Tibial artery (tissue), 4 donors: ENCODE measurements at regions not wholly inside any gene's neighbourhood (a gene's known extent, or its start where the extent isn't known, plus 50 kb on each side); places are given as distances from the start of the nearest gene placed in this dataset.

Source experiments
- DNase-seq, 2 donors: peaks; one replicate each; pipeline ENCODE4 v3.0.0-alpha.2; 2019
- H3K27ac ChIP-seq, 2 donors: fragments of 200-600 bp; sonication (generic) in 1 of 2; 1 replicate in 1 of 2; 2 replicates in 1 of 2; pipeline ENCODE4 v1.5.1; 2018 to 2019; ENCODE audit warnings: mild to moderate bottlenecking in 1 of 2
- H3K27me3 ChIP-seq, 2 donors: fragments of 200-600 bp; sonication (generic) in 1 of 2; one replicate each; pipeline versions ENCODE4 v1.5.1 to v1.6.0; 2016 to 2019
- H3K36me3 ChIP-seq, 3 donors: fragments of 200-600 bp; sonication (generic) in 2 of 3; one replicate each; pipeline ENCODE4 v1.5.1; 2016 to 2019; ENCODE audit warnings: mild to moderate bottlenecking in 2 of 3
- H3K4me1 ChIP-seq, 4 donors: fragments of 200-600 bp; sonication (generic) in 2 of 4; 1 replicate in 3 of 4; 2 replicates in 1 of 4; pipeline ENCODE4 v1.5.1; 2016 to 2019
- H3K4me3 ChIP-seq, 2 donors: fragments of 200-600 bp; sonication (generic) in 1 of 2; 1 replicate in 1 of 2; 2 replicates in 1 of 2; pipeline ENCODE4 v1.5.1; 2018 to 2019; ENCODE audit warnings: mild to moderate bottlenecking in 2 of 2
- H3K9me3 ChIP-seq, 3 donors: fragments of 200-600 bp; sonication (generic) in 1 of 3; one replicate each; pipeline ENCODE4 v1.5.1; 2016 to 2019
- intact Hi-C: fragments of 100-400 bp; cut with DNase I; formaldehyde crosslinking; loops from one replicate; pipeline ENCODE4 v1.15.0; 2023; ENCODE audit warnings: low total_unique reads
- TF ChIP-seq, protein P1 (sequence below), 2 experiments: fragments of 200-600 bp in 1 of 2; fragments of 450-650 bp in 1 of 2; IDR thresholded peaks; one replicate each; pipeline ENCODE4 v1.5.1; 2017 to 2019; ENCODE audit warnings: antibody characterized with exemption in 2 of 2, mild to moderate bottlenecking in 1 of 2, moderate library complexity in 1 of 2

DNA sequence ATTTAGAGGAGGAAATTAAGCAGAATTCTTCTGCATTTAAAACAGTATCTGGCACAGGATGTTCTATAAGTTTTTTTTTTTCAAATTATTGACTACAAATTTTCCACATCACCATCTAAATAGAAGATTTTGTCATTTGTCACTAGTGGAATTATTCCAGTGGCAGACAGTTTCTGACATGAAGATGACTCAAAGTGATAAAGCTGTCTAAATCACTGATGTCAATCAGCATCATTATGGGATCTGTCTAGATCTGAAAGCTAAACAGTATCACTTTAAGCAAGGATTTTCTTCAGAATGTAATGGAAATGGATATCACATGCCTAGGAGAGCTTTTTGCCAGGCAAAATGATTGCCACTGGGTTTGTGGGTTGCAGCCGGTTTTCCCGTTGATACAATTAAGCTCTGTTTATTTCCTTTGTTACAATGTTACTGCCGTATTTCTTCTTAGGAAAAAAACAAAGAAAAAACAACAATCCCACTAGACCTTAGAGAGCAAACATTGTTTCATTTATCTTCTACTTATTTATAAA, 1657.0 kb upstream of the PRR20A start:
- Histone ChIP-seq H3K9me3 (no peaks in the 10 kb centered on the region), H3K36me3 (no peaks in the 10 kb centered on the region), H3K27me3 (no peaks in the 10 kb centered on the region), H3K4me1 (no peaks in the 10 kb centered on the region), H3K4me3 (no peak overlapping the region), H3K27ac (no peak overlapping the region)
- TF ChIP-seq, protein P1, sequence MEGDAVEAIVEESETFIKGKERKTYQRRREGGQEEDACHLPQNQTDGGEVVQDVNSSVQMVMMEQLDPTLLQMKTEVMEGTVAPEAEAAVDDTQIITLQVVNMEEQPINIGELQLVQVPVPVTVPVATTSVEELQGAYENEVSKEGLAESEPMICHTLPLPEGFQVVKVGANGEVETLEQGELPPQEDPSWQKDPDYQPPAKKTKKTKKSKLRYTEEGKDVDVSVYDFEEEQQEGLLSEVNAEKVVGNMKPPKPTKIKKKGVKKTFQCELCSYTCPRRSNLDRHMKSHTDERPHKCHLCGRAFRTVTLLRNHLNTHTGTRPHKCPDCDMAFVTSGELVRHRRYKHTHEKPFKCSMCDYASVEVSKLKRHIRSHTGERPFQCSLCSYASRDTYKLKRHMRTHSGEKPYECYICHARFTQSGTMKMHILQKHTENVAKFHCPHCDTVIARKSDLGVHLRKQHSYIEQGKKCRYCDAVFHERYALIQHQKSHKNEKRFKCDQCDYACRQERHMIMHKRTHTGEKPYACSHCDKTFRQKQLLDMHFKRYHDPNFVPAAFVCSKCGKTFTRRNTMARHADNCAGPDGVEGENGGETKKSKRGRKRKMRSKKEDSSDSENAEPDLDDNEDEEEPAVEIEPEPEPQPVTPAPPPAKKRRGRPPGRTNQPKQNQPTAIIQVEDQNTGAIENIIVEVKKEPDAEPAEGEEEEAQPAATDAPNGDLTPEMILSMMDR (IDR thresholded peaks at IDR 0.05): no peak
- intact Hi-C loops: no loop called here
- DNase-seq: no peak

DNA sequence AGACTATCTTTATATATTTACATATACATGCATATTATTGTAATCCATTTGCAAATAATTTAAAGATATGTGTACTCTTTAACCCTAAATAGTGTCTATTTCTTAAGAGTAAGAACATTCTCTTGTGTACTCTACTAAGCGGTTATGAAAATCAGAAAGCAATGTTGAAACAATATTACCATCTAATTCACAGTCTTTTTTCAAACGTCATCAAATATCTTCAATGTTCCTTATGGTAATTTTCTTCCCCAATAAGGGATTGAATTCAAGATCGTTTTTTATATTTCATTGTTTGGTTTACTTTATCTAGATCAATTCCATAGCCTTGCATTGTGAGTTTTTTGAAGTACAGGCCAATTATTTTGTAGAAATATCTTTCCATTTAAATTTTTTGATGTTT, 1647.4 kb upstream of the PRR20A start:
- H3K4me3 ChIP-seq: no peak overlapping the region
- no peak for DNase-seq
- H3K36me3 ChIP-seq: no peaks in the 10 kb centered on the region
- no peaks in the 10 kb centered on the region for H3K4me1 ChIP-seq
- no peaks in the 10 kb centered on the region for H3K9me3 ChIP-seq
- TF ChIP-seq, protein P1 (IDR thresholded peaks at IDR 0.05): no peak
- intact Hi-C loops: no loop called here
- H3K27me3 ChIP-seq: no peaks in the 10 kb centered on the region
- H3K27ac ChIP-seq: no peak overlapping the region

DNA sequence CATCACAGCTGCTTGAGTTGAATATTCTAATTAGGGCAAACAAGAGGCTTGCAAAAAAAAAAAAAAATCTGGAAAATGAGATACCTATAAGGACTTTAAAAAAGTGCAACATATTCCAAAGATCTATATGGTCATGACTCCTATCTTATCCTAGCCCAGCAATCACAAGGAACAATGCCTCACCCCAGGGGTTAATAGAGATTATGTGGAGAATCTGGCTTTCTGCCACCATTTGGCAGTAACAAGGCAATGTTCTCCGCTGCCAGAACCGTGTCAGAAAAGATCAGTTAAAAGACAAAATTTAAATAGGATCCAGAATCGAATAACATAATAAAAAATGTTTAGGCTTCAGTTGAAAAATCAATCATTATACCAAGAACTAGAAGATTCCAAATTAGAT, 1643.2 kb upstream of the PRR20A start:
- TF ChIP-seq, protein P1 (IDR thresholded peaks at IDR 0.05): no peak
- no peaks in the 10 kb centered on the region for H3K27me3 ChIP-seq
- no peaks in the 10 kb centered on the region for H3K9me3 ChIP-seq
- intact Hi-C loops: no loop called here
- no peaks in the 10 kb centered on the region for H3K4me1 ChIP-seq
- no peak overlapping the region for H3K27ac ChIP-seq
- no peaks in the 10 kb centered on the region for H3K36me3 ChIP-seq
- H3K4me3 ChIP-seq: no peak overlapping the region
- no peak for DNase-seq

DNA sequence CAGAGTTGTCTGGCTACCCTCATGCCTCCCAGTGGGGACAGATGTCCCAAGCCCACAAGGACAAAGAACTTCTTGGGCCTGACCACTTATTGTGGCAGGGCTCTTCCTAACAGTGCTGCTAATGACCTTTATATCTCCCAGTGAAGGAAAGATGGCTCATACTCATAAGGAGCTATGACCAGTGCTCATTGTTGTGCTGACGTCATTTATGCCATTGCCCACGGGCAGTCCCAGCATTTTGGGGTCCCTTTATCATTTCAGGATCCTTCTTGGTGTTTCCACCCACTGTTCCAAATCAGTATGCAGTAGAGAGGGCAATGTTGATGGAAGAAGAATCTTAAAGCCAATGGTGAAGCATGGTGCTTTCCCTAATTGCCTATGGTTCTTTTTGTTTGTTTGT, 1640.0 kb upstream of the PRR20A start:
- DNase-seq: no peak
- Histone ChIP-seq H3K27ac (no peak overlapping the region), H3K4me1 (no peaks in the 10 kb centered on the region), H3K4me3 (no peak overlapping the region), H3K36me3 (no peaks in the 10 kb centered on the region), H3K9me3 (no peaks in the 10 kb centered on the region), H3K27me3 (no peaks in the 10 kb centered on the region)
- intact Hi-C loops: no loop called here
- TF ChIP-seq, protein P1 (IDR thresholded peaks at IDR 0.05): no peak

DNA sequence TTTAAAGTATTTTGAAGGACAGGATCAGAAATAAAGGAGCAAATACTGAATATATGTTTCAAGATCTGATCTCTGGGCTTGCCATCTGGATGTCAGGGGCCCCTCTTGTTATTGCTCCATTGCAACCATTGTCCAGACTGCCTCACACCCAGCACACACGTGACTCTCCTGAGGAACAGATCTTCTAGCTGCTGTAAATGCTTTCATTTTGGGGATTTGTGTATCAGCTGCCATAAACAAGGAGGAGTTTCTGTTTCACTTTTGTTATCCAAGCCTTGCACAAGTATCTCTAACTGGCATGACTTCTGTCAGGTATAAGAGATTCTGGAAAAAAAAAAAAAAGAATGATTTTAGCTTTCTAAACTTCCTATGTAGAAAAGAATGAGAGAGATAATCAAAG, 1624.1 kb upstream of the PRR20A start:
- H3K36me3 ChIP-seq: no peaks in the 10 kb centered on the region
- no peak overlapping the region for H3K27ac ChIP-seq
- no peak for DNase-seq
- H3K4me3 ChIP-seq: no peak overlapping the region
- no peaks in the 10 kb centered on the region for H3K9me3 ChIP-seq
- intact Hi-C loops: no loop called here
- TF ChIP-seq, protein P1 (IDR thresholded peaks at IDR 0.05): no peak
- H3K27me3 ChIP-seq: no peaks in the 10 kb centered on the region
- no peaks in the 10 kb centered on the region for H3K4me1 ChIP-seq

DNA sequence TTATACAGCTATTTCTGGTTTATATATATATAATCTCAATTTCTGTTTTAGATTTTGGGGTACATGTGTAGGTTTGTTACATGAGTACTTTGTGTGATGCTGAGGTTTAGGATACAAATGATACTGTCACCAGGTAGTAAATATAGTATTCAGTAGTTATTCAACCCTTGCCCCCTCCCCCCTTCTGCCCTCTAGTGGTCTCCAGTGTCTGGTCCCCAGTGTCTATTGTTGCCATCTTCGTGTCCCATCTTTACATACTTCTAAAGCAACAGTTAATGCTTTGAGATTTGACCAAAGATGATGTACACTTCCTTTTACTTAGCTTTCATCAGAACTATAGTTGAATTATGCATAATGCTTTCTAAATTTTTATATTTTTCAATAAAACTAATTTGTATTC, 1623.4 kb upstream of the PRR20A start:
- DNase-seq: no peak
- TF ChIP-seq, protein P1 (IDR thresholded peaks at IDR 0.05): no peak
- intact Hi-C loops: no loop called here
- Histone ChIP-seq H3K4me1 (no peaks in the 10 kb centered on the region), H3K27ac (no peak overlapping the region), H3K36me3 (no peaks in the 10 kb centered on the region), H3K9me3 (no peaks in the 10 kb centered on the region), H3K4me3 (no peak overlapping the region), H3K27me3 (no peaks in the 10 kb centered on the region)
